ENCODE measurements at regions not wholly inside any gene's neighbourhood (a gene's known extent, or its start where the extent isn't known, plus 50 kb on each side); places are given as distances from the start of the nearest gene placed in this dataset.

- Histone ChIP-seq H3T11ph (ENCODE audit: low read length) (no peak overlapping the region), H3K4me1 (ENCODE audit: insufficient read depth, low read length) (no peaks in the 10 kb centered on the region), H3K27ac (ENCODE audit: insufficient read length, low read depth, low read length) (no peak overlapping the region), H3K9ac (ENCODE audit: extremely low read depth, insufficient read length, low read length) (no peak overlapping the region), H2BK120ac (ENCODE audit: low read depth, low read length, poor library complexity, severe bottlenecking) (no peak overlapping the region), H2AK5ac (ENCODE audit: insufficient read length, low read length) (no peak overlapping the region), H3K9me3 (ENCODE audit: control insufficient read depth, low read depth, low read length) (no peaks in the 10 kb centered on the region), H3K4ac (ENCODE audit: low read depth, low read length) (no peak overlapping the region), H3K23ac (ENCODE audit: insufficient read length, low read depth, low read length) (no peak overlapping the region), H4K5ac (ENCODE audit: insufficient read length, low read depth, low read length) (no peak overlapping the region), H3K14ac (ENCODE audit: insufficient read depth, low read length) (no peak overlapping the region), H3K79me2 (ENCODE audit: insufficient read depth, low read length) (no peaks in the 10 kb centered on the region), H3K79me1 (ENCODE audit: insufficient read depth, low read depth, low read length, poor library complexity, severe bottlenecking) (no peaks in the 10 kb centered on the region), H4K20me1 (ENCODE audit: control insufficient read depth, insufficient read depth, insufficient read length) (no peaks in the 10 kb centered on the region), H2BK20ac (ENCODE audit: low read depth, low read length, poor library complexity, severe bottlenecking) (no peak overlapping the region), H4K8ac (replicated peaks; ENCODE audit: insufficient read length, low read depth, low read length) (no peak overlapping the region), H2BK12ac (ENCODE audit: insufficient read length, low read depth, low read length) (no peak overlapping the region), H2BK5ac (ENCODE audit: insufficient read length, low read length) (no peak overlapping the region), H3K4me2 (ENCODE audit: insufficient read depth, insufficient read length, low read length) (no peak overlapping the region), H3K23me2 (ENCODE audit: insufficient read length, low read depth, low read length, poor library complexity, severe bottlenecking) (no peaks in the 10 kb centered on the region), H3K56ac (ENCODE audit: insufficient read length, low read depth, low read length) (no peak overlapping the region), H2BK15ac (ENCODE audit: low read depth, low read length) (no peak overlapping the region), H2AFZ (ENCODE audit: low read length) (no peak overlapping the region), H3K27me3 (ENCODE audit: insufficient read depth, low read length) (no peaks in the 10 kb centered on the region), H4K91ac (ENCODE audit: insufficient read length, low read depth, low read length) (no peak overlapping the region), H3K18ac (ENCODE audit: insufficient read length, low read depth, low read length) (no peak overlapping the region)
- Mint-ChIP-seq H3K4me1 (no peaks in the 10 kb centered on the region), H3K9me3 (no peaks in the 10 kb centered on the region), H3K27me3 (ENCODE audit: low read depth) (no peaks in the 10 kb centered on the region), H3K27ac (no peak overlapping the region), H3K4me3 (no peak overlapping the region), H3K36me3 (ENCODE audit: insufficient read depth in 1 of 3, low read depth in 3 of 3) (no peaks in the 10 kb centered on the region)
- no peak for DNase-seq
- TF ChIP-seq CTCF (conservative IDR thresholded peaks at IDR 0.05), result no peak
- whole genome bisulfite sequencing (ENCODE audit: extremely low coverage, insufficient read length, low lambda C conversion rate), result no CpG with 5 or more reads among the region's 3 CpGs
Observed at GRCh38 chr14:53701108-53701875, 255.3 kb downstream of the BMP4 start.
